ENCODE measurements at regions not wholly inside any gene's neighbourhood (a gene's known extent, or its start where the extent isn't known, plus 50 kb on each side); places are given as distances from the start of the nearest gene placed in this dataset.
"Not testable (repeated sequence)": the region's sequence is repeated elsewhere in the genome, so short reads cannot be mapped to it uniquely, and the experiment has no call there.

DNA sequence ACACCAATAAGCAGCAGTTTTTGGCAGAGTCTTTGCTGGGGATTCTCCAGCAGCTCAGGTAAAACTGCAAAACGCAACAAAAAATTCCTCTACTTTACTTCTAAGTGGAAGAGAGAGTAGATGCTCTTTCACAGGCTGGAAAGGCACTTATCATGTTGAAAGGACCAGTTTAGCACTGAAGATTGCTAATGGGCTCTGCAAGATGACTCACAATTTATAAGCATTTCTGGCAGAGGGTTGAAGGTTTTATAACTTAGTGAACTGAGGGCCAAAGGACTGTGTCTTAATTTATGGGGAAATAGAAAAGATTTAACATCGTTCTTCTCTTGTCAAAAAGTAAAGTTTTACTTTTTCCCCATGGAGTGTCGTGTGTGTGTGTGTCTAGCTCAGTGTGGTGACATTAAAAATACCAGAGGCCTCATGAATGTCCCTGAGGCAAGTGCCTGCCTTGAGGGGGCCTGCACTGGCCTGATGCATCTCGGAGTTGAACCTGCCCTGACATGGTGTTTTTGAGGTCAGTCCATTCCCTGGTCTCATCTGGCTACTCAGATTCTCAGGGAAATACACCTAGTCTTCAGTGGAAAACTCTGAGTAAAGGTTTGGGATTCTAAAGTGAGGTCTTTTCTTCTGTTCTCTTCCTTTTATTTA lies 1092.0 kb downstream of the NAALADL2 start:
- Mint-ChIP-seq H3K27ac (no peak overlapping the region), H3K36me3 (no peaks in the 10 kb centered on the region), H3K4me1 (no peaks in the 10 kb centered on the region), H3K4me3 (no peak overlapping the region), H3K27me3 (no peaks in the 10 kb centered on the region), H3K9me3 (peaks cover 5% of the 10 kb centered on the region)
- DNase-seq, result no peak

DNA sequence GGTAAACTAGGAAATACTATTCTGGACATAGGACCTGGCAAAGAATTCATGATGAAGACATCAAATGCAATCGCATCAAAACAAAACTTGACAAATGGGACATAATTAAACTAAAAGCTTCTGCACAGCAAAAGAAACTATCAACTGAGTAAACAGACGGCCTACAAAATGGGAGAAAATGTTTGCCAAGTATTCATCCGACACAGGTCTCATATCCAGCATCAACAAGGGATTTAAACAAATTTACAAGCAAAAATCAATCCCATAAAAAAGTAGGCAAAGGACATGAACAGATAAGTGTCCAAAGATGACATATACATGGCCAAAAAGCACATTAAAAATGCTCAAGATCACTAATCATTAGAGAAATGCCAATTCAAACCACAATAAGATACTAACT lies 1088.9 kb downstream of the NAALADL2 start:
- Mint-ChIP-seq H3K4me1 (no peaks in the 10 kb centered on the region), H3K4me3 (no peak overlapping the region), H3K27ac (no peak overlapping the region), H3K36me3 (no peaks in the 10 kb centered on the region), H3K9me3 (peaks cover 10% of the 10 kb centered on the region), H3K27me3 (no peaks in the 10 kb centered on the region)
- no peak for DNase-seq

DNA sequence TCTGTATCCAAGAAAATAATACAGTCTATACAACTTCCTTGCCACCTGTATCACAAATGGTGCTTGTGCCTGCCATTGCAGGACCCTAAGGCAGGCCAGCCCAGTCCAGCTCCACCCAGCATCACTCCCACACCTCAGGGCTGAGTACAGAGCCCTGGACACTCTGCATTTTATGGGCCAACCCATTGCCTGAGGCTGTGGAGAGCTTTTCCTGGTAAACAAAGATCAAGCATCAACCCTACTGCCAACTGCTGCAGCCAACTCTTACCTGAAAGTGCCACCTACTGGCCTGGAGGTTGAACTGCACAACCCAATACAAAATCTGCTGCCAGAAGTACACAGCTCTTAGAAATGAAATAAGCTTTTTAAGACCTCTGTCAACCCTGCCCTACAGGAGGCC lies 1082.2 kb downstream of the NAALADL2 start:
- no peak overlapping the region for H3K27ac Mint-ChIP-seq
- peaks cover 18% of the 10 kb centered on the region for H3K9me3 Mint-ChIP-seq
- no peaks in the 10 kb centered on the region for H3K27me3 Mint-ChIP-seq
- no peak overlapping the region for H3K4me3 Mint-ChIP-seq
- DNase-seq, result no peak
- H3K36me3 Mint-ChIP-seq, result no peaks in the 10 kb centered on the region
- no peaks in the 10 kb centered on the region for H3K4me1 Mint-ChIP-seq

DNA sequence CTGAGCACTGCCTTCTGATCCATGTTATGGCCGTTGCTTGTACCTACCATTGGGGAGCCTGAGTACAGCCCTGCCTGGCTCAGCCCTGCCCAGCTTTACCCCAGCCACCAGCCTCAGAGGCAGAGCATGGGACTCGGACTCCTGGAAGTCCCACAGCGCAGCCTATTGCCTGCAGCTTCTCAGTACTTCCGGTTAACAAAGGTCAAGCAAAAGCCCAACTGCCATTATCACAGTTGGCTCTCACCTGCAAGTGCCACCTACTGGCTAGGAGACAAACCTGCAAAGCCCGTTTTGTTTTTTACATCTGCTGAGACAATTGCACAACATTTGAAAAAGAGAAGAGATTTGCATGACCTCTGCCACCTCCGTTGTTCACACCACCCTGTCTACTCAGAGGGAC lies 1081.7 kb downstream of the NAALADL2 start:
- no peak overlapping the region for H3K4me3 Mint-ChIP-seq
- H3K27me3 Mint-ChIP-seq, result no peaks in the 10 kb centered on the region
- H3K36me3 Mint-ChIP-seq, result no peaks in the 10 kb centered on the region
- H3K9me3 Mint-ChIP-seq, result peaks cover 18% of the 10 kb centered on the region
- no peak overlapping the region for H3K27ac Mint-ChIP-seq
- H3K4me1 Mint-ChIP-seq, result no peaks in the 10 kb centered on the region
- no peak for DNase-seq

DNA sequence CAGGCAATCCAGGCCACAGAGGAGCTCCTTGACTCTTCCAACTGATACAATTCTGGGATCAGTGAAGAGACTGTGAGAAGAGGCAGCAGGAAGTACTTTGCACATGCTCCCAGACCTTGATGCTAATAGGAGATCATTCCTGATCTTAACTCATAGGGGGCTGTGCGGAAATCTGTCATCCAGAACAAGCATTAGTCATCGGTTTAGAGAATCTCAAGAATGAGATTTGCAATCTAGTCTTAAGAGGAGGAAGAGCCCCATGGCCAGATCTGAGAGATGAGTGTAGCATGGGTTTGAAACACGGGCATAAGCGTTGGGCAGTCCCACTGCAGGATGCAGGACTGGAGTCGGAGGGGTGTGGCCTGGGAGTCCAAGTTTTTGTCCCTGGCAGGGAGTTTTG lies 1081.1 kb downstream of the NAALADL2 start:
- Mint-ChIP-seq H3K36me3 (no peaks in the 10 kb centered on the region), H3K27me3 (no peaks in the 10 kb centered on the region), H3K9me3 (peaks cover 19% of the 10 kb centered on the region)

DNA sequence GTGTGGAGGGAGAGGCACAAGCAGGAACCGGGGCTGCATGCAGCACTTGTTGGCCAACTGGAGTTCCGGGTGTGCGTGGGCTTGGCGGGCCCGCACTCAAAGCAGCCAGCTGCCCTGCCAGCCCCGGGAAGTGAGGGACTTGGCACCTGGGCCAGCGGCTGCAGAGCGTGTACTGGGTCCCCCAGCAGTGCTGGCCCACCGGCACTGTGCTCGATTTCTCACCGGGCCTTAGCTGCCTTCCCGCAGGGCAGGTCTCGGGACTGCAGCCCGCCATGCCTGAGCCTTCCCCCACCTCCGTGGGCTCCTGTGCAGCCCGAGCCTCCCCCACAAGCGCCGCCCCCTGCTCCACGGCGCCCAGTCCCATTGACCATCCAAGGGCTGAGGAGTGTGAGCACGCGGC lies 1078.2 kb downstream of the NAALADL2 start:
- H3K4me3 Mint-ChIP-seq, result not testable (repeated sequence)

More for the DNA sequence above, 1081.1 kb downstream of the NAALADL2 start:
- Mint-ChIP-seq H3K4me1 (no peaks in the 10 kb centered on the region), H3K27ac (no peak overlapping the region), H3K4me3 (no peak overlapping the region)
- no peak for DNase-seq

DNA sequence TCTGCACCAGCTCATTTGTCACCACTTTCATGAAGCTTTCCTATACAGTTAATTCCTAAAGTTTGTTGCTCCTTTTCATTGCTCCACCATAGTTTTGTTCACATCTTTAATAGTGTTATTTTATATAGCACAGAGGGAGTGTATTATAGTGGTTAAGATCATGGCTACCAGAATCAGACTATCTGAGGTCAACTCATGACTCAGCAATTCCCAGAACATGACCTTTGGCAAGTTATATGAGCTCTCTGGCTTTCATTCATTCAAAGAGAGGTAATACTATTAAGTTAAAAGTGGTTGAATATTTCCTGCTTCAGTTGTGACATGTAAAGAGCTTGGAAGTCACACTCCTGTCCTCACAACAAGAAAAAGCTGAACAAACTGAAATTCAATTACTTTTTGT lies 1073.5 kb downstream of the NAALADL2 start:
- Mint-ChIP-seq H3K9me3 (peaks cover 4% of the 10 kb centered on the region), H3K36me3 (no peaks in the 10 kb centered on the region), H3K4me1 (no peaks in the 10 kb centered on the region), H3K27me3 (no peaks in the 10 kb centered on the region), H3K27ac (no peak overlapping the region), H3K4me3 (no peak overlapping the region)
- no peak for DNase-seq

More for the DNA sequence above, 1078.2 kb downstream of the NAALADL2 start:
- H3K9me3 Mint-ChIP-seq, result peaks cover 10% of the 10 kb centered on the region
- H3K27ac Mint-ChIP-seq, H3K4me1 Mint-ChIP-seq, DNase-seq, H3K36me3 Mint-ChIP-seq, H3K27me3 Mint-ChIP-seq: not testable (repeated sequence)

DNA sequence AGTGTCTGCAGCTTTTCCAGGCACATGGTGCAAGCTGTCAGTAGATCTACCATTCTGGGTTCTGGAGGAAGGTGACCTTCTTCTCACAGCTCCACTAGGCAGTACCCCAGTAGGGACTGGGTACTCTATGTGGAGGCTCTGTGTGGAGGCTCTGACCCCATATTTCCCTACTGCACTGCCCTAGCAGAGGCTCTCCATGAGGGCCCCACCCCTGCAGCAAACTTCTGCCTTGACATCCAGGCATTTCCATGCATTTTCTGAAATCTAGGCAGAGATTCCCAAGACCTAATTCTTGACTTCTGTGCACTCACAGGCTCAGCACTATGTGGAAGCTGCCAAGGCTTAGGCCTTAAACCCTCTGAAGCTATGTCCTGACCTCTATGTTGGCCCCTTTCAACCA lies 1060.0 kb downstream of the NAALADL2 start:
- no peak overlapping the region for H3K27ac Mint-ChIP-seq
- no peak overlapping the region for H3K4me3 Mint-ChIP-seq
- DNase-seq, result no peak
- H3K27me3 Mint-ChIP-seq, result no peaks in the 10 kb centered on the region
- H3K36me3 Mint-ChIP-seq, result no peaks in the 10 kb centered on the region
- H3K9me3 Mint-ChIP-seq, result peaks cover 3% of the 10 kb centered on the region
- no peaks in the 10 kb centered on the region for H3K4me1 Mint-ChIP-seq

DNA sequence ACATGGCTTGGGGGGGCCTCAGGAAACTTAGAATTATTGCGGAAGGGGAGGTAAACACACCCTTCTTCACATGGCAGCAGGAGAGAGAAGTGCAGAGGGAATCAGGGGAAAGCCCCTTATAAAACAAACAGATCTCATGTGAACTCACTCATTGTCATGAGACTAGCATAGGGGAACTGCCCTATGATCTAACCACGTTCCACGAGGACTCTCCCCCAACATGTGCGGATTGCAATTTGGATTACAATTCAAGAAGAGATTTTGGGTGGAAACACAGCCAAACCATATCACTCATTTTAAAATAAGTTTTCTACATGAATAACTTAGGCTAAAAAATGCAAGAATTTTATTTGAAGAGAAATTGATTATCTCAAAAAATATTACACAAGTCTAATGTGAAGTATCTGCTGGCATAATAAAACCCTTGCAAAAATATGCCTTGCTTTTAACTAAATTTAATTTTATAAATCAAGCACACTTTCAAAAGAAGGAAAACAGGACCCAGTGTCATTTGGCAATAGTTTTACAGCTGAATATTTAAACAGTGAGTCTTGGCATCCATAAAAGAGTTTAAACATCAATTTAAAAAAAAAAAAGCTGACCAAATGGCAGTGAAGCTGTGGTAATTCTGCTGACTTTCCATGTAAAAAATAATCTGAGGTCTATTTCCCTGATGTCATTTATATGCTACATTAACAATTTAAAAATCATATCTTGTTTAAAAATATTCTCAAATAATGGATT lies 1057.2 kb downstream of the NAALADL2 start:
- Mint-ChIP-seq H3K36me3 (no peaks in the 10 kb centered on the region), H3K27me3 (no peaks in the 10 kb centered on the region), H3K27ac (no peak overlapping the region), H3K4me1 (no peaks in the 10 kb centered on the region), H3K4me3 (no peak overlapping the region), H3K9me3 (peaks cover 3% of the 10 kb centered on the region)
- no peak for DNase-seq

DNA sequence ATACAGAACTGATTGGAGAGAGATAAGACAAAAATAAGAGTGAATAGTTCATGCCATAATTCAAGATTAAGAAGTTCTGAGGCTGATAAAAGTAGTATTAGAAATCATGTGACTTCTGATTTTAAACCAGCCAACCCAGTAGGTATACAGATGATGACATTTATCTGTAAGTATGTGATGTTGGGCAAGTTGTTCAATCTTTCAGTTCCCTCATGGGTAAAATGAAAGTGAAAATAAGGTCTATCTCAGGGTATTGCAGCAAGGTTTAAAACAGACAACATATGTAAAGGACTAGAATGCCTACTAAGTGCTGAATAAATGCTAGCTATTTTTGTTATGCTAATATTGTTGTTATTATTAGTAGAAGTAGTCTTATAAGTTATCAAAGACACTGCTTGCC lies 1055.7 kb downstream of the NAALADL2 start:
- Mint-ChIP-seq H3K4me3 (no peak overlapping the region), H3K36me3 (no peaks in the 10 kb centered on the region), H3K4me1 (no peaks in the 10 kb centered on the region), H3K9me3 (peaks cover 1% of the 10 kb centered on the region), H3K27ac (no peak overlapping the region), H3K27me3 (no peaks in the 10 kb centered on the region)
- no peak for DNase-seq

DNA sequence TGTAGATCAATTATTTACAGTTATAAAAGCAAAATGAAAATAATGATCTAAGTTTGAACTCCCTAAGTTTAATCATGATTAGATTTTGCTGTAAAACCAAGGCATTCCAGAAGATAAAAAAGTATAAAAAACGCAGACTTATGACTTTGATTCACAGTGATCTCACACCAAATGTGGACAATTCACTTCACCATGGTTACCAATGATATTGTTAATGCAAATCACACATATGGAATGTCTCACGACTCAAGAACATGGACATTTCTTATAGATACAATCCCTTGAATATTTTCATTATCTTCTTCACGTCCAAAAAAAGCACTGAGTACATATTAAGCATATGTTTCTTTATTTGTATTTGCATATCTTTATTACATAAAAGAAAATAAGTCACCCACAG lies 1054.2 kb downstream of the NAALADL2 start:
- H3K4me3 Mint-ChIP-seq, result no peak overlapping the region
- H3K36me3 Mint-ChIP-seq, result no peaks in the 10 kb centered on the region
- H3K9me3 Mint-ChIP-seq, result peaks cover 4% of the 10 kb centered on the region
- DNase-seq, result no peak
- H3K27ac Mint-ChIP-seq, result no peak overlapping the region
- H3K27me3 Mint-ChIP-seq, result no peaks in the 10 kb centered on the region
- no peaks in the 10 kb centered on the region for H3K4me1 Mint-ChIP-seq

DNA sequence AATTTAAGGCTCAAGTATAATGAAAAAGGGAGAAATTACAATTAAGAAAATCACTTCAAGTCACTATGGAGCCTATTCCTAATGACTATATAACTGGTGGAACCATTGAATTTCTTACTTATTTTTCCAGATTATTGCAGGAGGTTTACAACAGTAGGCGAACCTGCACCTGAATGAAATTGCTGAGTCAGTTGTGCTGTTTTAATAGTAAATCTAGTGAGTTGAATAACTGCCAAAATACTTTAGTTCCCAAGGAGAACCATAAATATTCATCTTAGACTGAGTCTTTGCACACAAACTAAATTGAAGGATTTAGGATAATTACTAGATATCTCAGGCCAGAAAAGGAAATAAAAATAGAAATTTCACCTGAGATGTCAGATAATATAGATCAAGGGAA lies 1052.8 kb downstream of the NAALADL2 start:
- Mint-ChIP-seq H3K36me3 (no peaks in the 10 kb centered on the region), H3K9me3 (peaks cover 14% of the 10 kb centered on the region), H3K27me3 (no peaks in the 10 kb centered on the region), H3K4me1 (no peaks in the 10 kb centered on the region), H3K27ac (no peak overlapping the region), H3K4me3 (no peak overlapping the region)
- DNase-seq, result no peak

DNA sequence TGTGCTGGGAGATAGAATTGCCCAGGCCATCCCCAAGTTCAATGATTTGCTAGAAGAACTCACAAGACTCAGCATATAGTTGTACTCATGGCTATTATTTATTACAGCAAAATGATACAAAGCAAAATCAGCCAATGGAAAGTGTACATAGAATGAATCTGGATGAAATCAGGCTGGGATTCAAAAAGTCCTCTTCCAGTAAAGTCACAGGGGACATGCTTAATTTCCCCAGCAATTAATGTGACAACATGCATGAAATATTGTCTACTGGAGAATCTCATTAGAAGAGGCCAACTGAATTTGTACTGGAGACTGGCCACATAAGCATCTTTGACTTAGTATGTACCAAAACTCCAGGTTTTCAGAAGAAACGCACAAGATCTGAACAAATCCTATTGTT lies 1043.1 kb downstream of the NAALADL2 start:
- no peak for DNase-seq
- no peak overlapping the region for H3K27ac Mint-ChIP-seq
- H3K9me3 Mint-ChIP-seq, result peaks cover 12% of the 10 kb centered on the region
- H3K36me3 Mint-ChIP-seq, result no peaks in the 10 kb centered on the region
- no peaks in the 10 kb centered on the region for H3K4me1 Mint-ChIP-seq
- H3K27me3 Mint-ChIP-seq, result no peaks in the 10 kb centered on the region
- no peak overlapping the region for H3K4me3 Mint-ChIP-seq

DNA sequence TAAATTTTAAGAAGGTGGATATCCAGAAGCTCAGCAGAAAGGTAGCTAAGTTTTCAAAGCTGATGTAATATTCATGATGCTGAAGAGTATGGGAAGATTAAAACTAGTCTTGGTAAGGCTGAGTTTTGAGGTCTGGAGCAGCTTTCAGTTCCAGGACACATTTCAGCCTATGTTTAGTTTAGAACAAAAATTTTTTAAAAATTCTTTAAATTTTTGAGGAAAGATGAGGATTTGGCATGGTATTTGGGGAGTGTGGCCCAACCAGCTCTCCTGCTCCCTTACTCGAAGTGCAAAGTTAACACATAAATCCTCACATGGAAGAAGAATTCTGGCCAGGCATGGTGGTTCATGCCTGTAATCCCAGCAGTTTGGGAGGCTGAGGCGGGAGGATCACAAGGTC lies 1039.1 kb downstream of the NAALADL2 start:
- Mint-ChIP-seq H3K27me3 (no peaks in the 10 kb centered on the region), H3K4me1 (no peaks in the 10 kb centered on the region)
- no peak for DNase-seq

DNA sequence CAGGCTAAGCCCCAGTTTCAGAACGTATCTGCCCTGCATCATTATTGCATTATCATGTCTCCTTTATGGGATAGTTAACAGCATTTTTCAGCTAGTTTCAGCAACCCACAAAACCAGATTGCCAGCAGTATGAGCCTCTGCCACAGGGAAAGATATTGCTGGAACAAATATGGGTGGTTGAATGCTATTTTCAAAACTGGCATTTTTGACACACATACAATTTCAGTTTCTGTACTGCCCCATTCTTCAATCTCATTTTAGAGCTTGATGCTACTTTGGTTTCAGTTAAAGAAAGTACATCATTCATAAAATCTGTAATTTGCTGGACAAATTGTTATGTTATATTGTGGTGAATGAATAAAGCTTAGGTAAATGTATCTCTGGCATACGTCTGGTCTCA lies 1037.5 kb downstream of the NAALADL2 start:
- H3K27ac Mint-ChIP-seq, result no peak overlapping the region
- DNase-seq, result no peak
- no peaks in the 10 kb centered on the region for H3K4me1 Mint-ChIP-seq
- H3K27me3 Mint-ChIP-seq, result no peaks in the 10 kb centered on the region
- H3K9me3 Mint-ChIP-seq, result no peaks in the 10 kb centered on the region
- H3K4me3 Mint-ChIP-seq, result no peak overlapping the region
- H3K36me3 Mint-ChIP-seq, result no peaks in the 10 kb centered on the region

More for the DNA sequence above, 1039.1 kb downstream of the NAALADL2 start:
- H3K27ac Mint-ChIP-seq, result no peak overlapping the region
- H3K36me3 Mint-ChIP-seq, result no peaks in the 10 kb centered on the region
- no peak overlapping the region for H3K4me3 Mint-ChIP-seq
- H3K9me3 Mint-ChIP-seq, result peaks cover under 1% of the 10 kb centered on the region

DNA sequence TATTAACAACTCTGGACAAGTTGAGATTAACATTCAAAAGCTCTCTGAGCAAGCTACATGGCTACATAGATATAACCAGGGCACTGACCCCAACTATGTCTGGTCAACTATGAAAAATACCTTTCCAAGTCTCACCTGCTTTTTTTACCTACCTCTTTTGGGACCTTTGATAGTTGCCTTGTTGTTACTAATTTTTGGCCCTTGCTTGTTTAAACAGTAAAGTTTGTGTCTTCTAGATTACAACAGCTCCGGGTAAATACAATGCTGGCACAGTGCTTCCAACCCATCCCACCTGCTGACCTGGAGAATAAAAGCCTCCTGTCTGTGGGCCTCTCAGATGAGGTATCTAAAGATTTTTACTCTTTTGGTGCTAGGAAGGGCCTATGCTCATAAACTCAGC lies 1036.6 kb downstream of the NAALADL2 start:
- Mint-ChIP-seq H3K4me3 (no peak overlapping the region), H3K9me3 (no peaks in the 10 kb centered on the region), H3K27me3 (no peaks in the 10 kb centered on the region)

More for the DNA sequence above, 1036.6 kb downstream of the NAALADL2 start:
- Mint-ChIP-seq H3K27ac (no peak overlapping the region), H3K4me1 (no peaks in the 10 kb centered on the region), H3K36me3 (no peaks in the 10 kb centered on the region)
- DNase-seq, result no peak

All from activated naive CD8-positive, alpha-beta T cell treated with anti-CD3 and anti-CD28 coated beads for 36 hours (primary cell).